HG03066 (cell line): ENCODE measurements at regions not wholly inside any gene's neighbourhood (a gene's known extent, or its start where the extent isn't known, plus 50 kb on each side); places are given as distances from the start of the nearest gene placed in this dataset.
"Not testable (repeated sequence)": the region's sequence is repeated elsewhere in the genome, so short reads cannot be mapped to it uniquely, and the experiment has no call there.

Experiments used
- ATAC-seq: cut with Tn5 transposase; IDR thresholded peaks from one replicate; pipeline ENCODE4 v1.9.1; 2021; ENCODE audit warnings: low read depth; ENCODE audit not compliant: unreplicated experiment

GRCh38 chr6:40656772-40657171 is 69.6 kb upstream of the LRFN2 start:
- ATAC-seq: not testable (repeated sequence)

DNA sequence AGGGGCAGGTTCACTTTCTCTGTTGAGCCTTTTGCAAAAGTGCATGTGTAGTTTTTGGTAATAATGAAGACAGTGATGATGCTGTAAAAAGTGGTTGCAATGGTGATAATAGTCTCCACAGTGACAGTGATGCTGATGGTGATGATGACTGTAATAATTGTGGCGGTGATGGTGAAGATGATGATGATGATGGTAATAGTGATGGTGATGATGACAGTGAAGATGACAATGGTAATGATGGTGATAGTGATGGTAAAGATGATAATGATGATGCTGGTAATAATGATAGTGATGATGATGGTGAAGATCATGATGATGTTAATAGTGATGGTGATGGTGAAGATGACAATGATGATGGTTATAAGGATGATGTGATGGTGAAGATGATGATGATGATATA is 67.7 kb upstream of the LRFN2 start:
- ATAC-seq: no peak

GRCh38 chr6:40645043-40645442 is 57.9 kb upstream of the LRFN2 start:
- ATAC-seq: no peak

GRCh38 chr6:40642837-40643236 is 55.7 kb upstream of the LRFN2 start:
- no peak for ATAC-seq

GRCh38 chr6:40642190-40642589 is 55.0 kb upstream of the LRFN2 start:
- ATAC-seq: no peak

- ATAC-seq: no peak
These were observed 53.5 kb upstream of the LRFN2 start for GRCh38 chr6:40640599-40641227.
